ACHN (cell line): ENCODE measurements at regions not wholly inside any gene's neighbourhood (a gene's known extent, or its start where the extent isn't known, plus 50 kb on each side); places are given as distances from the start of the nearest gene placed in this dataset.

Experiments
- DNase-seq: peaks from one replicate; pipeline ENCODE4 v3.0.0-alpha.2; 2015
- in situ Hi-C: cut with HindIII; loops from 2 replicates; pipeline ENCODE4 v1.10.0; 2017; ENCODE audit warnings: low sequenced_read_pairs, low pct_ligation_motif_present, low pct_unique_long_range_greater_than_20kb

GRCh38 chr14:58947814-58948445 lies 240.5 kb upstream of the DAAM1 start:
- DNase-seq, result no peak
- in situ Hi-C loops, result no loop called here

GRCh38 chr14:58950555-58950954 lies 237.9 kb upstream of the DAAM1 start:
- in situ Hi-C loops, result no loop called here
- DNase-seq, result no peak

- in situ Hi-C loops, result no loop called here
Observed at GRCh38 chr14:58951143-58951542, 237.3 kb upstream of the DAAM1 start.

GRCh38 chr14:58954052-58954451 lies 234.4 kb upstream of the DAAM1 start:
- DNase-seq, result no peak
- in situ Hi-C loops, result no loop called here

More at GRCh38 chr14:58951143-58951542, 237.3 kb upstream of the DAAM1 start:
- DNase-seq, result no peak

DNA sequence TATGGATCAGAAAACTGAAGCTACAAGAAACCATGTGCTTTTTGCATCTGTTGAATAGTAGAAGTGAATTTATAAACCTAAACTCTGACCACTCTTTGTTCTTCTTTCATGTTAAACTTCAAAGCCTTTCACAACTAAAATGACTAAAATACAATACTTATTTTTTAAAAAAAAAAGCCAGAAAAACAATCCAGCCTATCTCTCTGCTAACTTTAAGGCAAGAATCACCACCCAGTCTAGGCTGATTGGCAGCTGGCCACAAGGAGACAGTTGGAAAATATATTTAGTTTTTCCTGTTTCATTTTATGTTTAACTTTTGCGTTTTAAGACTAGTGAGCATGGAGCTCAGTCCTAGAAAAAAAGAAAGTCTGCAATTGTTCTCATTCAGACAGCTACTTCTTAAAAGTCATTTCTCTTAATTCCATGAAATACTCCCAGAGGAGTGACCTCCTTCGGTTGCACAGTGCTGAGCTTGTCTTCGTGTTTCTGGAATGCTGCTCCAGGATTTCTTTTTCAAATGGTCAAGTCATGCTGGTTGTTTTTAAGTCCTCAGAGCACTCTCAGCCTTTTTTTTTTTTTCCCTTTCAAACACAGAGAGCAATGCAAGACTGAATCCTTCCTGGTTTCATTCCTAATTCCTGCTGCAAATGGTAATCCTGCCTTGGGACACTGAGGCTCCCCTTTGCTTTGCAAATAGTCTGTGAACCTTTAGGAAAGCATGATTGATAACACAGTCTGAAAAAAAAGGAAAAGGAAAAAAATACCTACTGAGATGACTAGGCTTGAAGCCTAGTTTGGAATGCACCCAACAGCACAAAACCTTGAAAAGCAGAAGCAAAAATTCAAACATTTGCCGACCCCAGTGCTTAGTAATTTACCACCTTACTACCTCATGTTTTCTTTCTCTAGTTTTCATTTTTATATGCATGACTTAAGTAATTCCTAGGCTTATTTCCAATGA lies 233.3 kb upstream of the DAAM1 start:
- DNase-seq, result no peak
- in situ Hi-C loops, result no loop called here

DNA sequence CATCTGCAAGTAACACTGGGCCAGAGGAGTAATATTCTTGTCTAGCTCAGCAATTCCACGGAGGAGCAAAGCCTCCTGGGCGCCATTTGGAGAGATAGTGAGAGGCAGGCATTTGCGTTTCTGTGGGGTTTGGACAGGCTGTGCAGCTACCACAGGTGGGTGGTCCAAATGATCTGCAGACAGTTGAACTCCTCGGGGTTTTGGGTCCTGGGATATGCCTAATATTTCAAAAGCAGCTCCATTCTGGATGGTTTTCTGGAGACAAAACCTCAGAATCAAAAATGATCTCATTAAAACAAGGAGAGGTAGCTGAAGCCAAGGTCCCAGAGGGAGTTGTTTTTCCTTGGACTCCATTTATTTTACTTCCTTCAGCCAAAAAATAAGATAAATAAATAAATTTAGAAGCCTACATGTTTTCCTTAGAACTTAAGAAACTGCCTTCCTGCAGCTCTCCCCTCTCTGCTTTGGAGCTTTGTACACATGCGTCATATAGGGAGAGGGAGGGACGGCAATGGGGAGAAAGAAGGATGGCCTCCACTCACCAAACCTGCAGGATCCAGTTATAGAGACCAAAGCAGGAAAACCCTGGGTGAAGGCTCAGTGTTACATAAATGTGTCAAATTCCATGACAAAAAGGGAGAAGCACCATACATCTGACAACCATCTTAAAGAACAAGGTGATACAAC lies 227.3 kb upstream of the DAAM1 start:
- DNase-seq, result no peak
- in situ Hi-C loops, result no loop called here

DNA sequence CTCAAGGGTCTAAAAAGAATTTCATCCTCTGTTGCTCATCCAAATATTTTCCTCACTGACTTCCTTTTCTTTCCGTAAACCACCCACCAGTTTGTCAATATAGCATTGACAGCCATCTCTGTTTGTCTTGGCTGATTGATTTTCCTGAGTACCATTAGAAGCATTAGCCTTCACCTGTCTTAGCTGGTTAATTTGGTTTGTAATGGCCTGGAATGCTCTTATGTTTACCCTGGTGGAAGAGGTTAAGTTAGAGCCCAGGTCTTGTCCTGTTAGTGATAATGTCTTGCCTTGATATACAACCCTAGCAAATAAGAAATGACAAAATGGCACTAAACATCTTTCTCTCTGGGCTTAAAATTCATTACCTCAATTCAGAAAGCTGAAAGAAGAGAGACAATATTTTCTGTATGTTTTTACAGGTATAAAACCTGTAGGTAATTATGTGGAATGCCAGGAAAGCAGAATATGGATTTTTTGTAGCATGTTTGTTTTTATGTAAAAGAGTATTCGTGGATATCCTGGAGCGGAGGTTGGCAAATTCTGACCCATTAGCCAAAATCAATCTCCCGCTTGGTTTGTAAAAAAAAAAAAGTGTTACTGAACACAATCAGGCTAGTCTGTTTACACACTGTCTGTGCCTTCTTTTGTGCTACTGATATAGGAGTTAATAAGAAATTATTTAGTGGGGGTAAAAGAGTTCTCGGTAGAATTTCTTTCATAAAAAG lies 224.4 kb upstream of the DAAM1 start:
- no peak for DNase-seq
- in situ Hi-C loops, result no loop called here

DNA sequence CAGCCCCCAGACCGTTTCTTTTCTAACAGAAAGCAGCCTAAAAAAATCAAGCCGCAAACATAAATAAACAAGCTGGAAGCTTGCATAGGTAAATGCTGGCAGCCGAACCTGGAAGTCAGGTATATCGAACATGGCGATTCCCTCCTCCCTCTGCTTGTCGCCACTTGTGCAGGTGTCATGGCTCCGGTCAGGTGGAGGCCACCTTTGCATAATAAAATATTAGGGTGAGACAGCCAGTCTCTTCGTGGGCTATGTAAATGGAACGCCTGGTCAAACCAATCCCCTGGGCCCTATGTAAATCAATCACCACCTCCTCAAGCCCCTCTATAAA lies 223.9 kb upstream of the DAAM1 start:
- in situ Hi-C loops, result no loop called here
- no peak for DNase-seq

GRCh38 chr14:58965601-58966000 lies 222.9 kb upstream of the DAAM1 start:
- in situ Hi-C loops, result no loop called here
- DNase-seq, result no peak

GRCh38 chr14:58966997-58967396 lies 221.5 kb upstream of the DAAM1 start:
- DNase-seq, result no peak
- in situ Hi-C loops, result no loop called here

DNA sequence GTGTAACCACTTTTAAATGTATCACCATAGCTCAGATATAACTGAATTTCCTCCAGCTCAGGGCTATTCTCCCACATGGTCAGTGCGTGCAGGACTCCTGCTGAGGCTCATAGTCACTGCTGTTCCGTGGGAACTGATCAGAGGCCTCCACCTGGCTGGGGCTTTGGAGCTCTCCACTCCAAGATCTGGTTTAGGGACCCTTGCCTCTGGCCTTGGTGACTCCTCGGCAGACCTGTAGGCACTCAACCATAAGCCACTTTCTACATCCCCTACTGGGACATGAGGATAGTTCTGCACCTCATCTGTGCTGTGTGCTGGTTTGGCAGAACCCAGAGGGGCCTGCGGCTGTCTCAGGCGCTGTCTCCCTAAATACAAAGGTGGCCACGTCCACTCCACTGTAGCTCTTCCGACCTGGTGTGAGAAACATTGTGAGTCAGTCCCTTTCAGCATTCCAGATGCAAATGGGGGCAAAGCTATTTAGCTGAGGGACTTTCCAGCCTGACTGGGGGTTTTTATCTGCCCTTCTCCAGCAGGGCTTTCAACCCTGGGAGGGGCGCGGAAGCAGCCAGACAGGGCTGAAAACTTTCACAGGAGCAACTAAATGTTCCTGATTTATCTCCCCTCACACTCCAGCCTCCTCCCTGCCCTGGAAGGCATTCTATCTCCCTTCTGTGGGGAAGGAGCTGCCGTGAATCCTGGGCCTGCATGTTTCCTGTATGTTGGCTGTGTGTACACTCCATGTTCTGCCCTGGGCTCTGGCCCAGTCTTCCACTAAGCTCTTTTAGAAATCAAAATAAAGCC lies 218.3 kb upstream of the DAAM1 start:
- in situ Hi-C loops, result no loop called here
- DNase-seq, result no peak

- in situ Hi-C loops, result no loop called here
- DNase-seq, result no peak
Observed at GRCh38 chr14:58972233-58973017, 216.0 kb upstream of the DAAM1 start.

DNA sequence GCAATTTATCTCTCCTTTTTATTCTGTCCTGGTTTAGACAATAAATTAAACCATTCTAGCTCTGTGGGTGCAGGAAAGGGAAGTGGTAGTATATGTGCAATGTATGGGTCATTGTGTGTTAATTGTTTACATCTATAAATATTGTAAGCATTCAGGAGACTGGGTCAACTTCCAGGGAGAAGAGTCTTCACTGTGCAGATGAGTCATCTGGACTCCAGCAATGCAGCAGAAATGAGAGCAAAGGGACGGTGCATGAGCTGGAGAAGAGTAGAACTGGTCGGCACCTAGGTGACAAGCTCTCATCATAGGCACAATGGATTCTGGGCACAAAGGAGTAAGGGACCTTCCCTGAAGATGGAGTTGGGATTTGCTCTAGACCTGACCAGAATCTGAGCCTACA lies 211.1 kb upstream of the DAAM1 start:
- no peak for DNase-seq
- in situ Hi-C loops, result no loop called here

DNA sequence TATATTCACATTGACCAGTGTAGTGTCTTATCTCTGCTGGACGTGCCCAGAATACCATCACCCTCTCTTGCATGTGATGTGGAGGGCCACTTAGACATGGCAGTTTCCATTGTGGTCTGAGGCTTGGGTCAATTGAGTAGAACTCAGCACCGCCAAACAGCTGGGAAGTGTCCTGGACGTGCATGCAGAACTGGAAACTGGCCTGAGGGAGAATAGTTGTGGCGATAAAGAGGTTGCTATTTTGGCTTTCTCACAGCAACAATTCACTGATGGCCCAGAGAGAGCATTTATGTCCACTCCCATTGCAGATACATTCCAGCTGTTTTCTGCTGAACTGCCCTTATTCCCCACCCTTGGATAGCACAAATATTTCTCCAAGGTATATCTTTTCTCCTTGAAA lies 210.1 kb upstream of the DAAM1 start:
- DNase-seq, result no peak
- in situ Hi-C loops, result no loop called here

GRCh38 chr14:58979325-58979724 lies 209.1 kb upstream of the DAAM1 start:
- no peak for DNase-seq
- in situ Hi-C loops, result no loop called here

GRCh38 chr14:58981840-58982239 lies 206.6 kb upstream of the DAAM1 start:
- DNase-seq, result no peak
- in situ Hi-C loops, result no loop called here

DNA sequence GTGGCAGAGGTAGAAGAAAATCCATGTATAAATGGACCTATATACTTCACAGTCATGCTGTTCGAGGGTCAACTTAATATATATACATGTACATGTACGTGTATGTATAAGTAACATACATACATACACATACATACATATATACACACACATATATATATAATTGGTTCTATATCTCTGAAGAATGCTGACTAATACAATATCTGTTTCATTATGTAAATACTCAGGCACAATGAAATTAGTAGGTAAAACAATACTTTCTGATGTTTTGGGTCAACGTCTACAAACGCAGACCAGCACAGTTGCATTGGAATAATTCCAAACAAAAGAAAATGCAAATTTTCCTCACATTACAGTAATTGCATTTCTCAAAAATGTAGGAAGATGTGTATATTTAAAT lies 202.7 kb upstream of the DAAM1 start:
- no peak for DNase-seq
- in situ Hi-C loops, result no loop called here
